ENCODE measurements at regions not wholly inside any gene's neighbourhood (a gene's known extent, or its start where the extent isn't known, plus 50 kb on each side); places are given as distances from the start of the nearest gene placed in this dataset.

- Mint-ChIP-seq H3K4me1 (ENCODE audit: unreplicated experiment) (peaks cover 2% of the 10 kb centered on the region), H3K4me3 (ENCODE audit: unreplicated experiment) (no peak overlapping the region), H3K9me3 (ENCODE audit: unreplicated experiment) (no peaks in the 10 kb centered on the region)
Observed at GRCh38 chr6:144737998-144738397, 452.9 kb downstream of the UTRN start.

DNA sequence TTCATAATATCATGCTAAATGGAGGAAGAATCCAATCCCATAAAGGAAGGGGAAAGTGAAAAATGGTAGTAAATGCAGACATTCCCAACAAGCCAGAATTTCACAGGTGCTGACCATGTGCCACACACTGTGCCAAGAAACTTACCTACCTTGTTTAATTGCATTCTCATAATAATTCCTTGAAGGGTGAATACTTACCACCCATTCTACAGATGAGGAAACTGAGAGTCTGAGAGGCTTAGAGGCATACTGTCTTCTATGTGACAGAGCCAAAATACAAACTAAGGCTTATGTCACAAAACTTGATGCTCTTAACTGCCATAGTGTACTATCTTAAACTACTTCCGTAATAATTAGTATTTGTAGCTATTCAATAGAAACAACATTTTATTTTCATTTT lies 454.7 kb downstream of the UTRN start:
- no peak for DNase-seq (ENCODE audit: extremely low spot score, unreplicated experiment)
- Mint-ChIP-seq H3K4me1 (ENCODE audit: unreplicated experiment) (peaks cover 2% of the 10 kb centered on the region), H3K36me3 (ENCODE audit: unreplicated experiment) (peaks cover 12% of the 10 kb centered on the region), H3K27ac (ENCODE audit: unreplicated experiment) (no peak overlapping the region), H3K27me3 (ENCODE audit: unreplicated experiment) (no peaks in the 10 kb centered on the region), H3K4me3 (ENCODE audit: unreplicated experiment) (no peak overlapping the region), H3K9me3 (ENCODE audit: unreplicated experiment) (no peaks in the 10 kb centered on the region)
- no peak for TF ChIP-seq CTCF (IDR thresholded peaks at IDR 0.05)

More at GRCh38 chr6:144737998-144738397, 452.9 kb downstream of the UTRN start:
- Mint-ChIP-seq H3K27me3 (ENCODE audit: unreplicated experiment) (no peaks in the 10 kb centered on the region), H3K27ac (ENCODE audit: unreplicated experiment) (no peak overlapping the region), H3K36me3 (ENCODE audit: unreplicated experiment) (peaks cover 25% of the 10 kb centered on the region)
- TF ChIP-seq CTCF (IDR thresholded peaks at IDR 0.05): no peak
- no peak for DNase-seq (ENCODE audit: extremely low spot score, unreplicated experiment)

DNA sequence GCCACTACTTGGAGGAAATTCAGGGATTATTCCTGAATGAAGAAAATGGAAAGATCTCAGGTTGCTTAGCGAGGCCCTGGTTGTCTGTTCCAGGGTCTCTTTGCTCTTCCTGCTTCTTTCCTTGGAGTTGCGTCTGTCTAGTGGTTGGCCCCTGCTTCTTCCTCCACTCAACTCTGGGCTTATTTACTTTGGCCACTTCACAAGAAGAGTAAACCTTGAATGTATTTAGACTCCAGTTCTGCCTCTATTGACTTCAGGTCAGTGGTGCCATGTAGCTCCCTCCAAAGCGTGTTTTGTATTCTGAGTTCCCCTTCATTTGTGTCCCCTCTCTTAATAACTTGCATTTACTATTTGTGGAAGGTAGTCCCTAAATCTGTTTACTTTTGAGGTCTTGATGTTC lies 456.5 kb downstream of the UTRN start:
- H3K27me3 Mint-ChIP-seq (ENCODE audit: unreplicated experiment): no peaks in the 10 kb centered on the region
- no peaks in the 10 kb centered on the region for H3K9me3 Mint-ChIP-seq (ENCODE audit: unreplicated experiment)
- no peak for DNase-seq (ENCODE audit: extremely low spot score, unreplicated experiment)
- H3K36me3 Mint-ChIP-seq (ENCODE audit: unreplicated experiment): peaks cover 11% of the 10 kb centered on the region
- no peak for TF ChIP-seq CTCF (IDR thresholded peaks at IDR 0.05)
- no peak overlapping the region for H3K27ac Mint-ChIP-seq (ENCODE audit: unreplicated experiment)
- peaks cover 2% of the 10 kb centered on the region for H3K4me1 Mint-ChIP-seq (ENCODE audit: unreplicated experiment)
- no peak overlapping the region for H3K4me3 Mint-ChIP-seq (ENCODE audit: unreplicated experiment)

GRCh38 chr6:144742779-144743178 lies 457.6 kb downstream of the UTRN start:
- H3K36me3 Mint-ChIP-seq (ENCODE audit: unreplicated experiment): peaks cover 13% of the 10 kb centered on the region
- H3K9me3 Mint-ChIP-seq (ENCODE audit: unreplicated experiment): no peaks in the 10 kb centered on the region
- no peaks in the 10 kb centered on the region for H3K27me3 Mint-ChIP-seq (ENCODE audit: unreplicated experiment)
- peaks cover 7% of the 10 kb centered on the region for H3K4me1 Mint-ChIP-seq (ENCODE audit: unreplicated experiment)
- TF ChIP-seq CTCF (IDR thresholded peaks at IDR 0.05): no peak
- no peak overlapping the region for H3K27ac Mint-ChIP-seq (ENCODE audit: unreplicated experiment)
- H3K4me3 Mint-ChIP-seq (ENCODE audit: unreplicated experiment): no peak overlapping the region
- DNase-seq (ENCODE audit: extremely low spot score, unreplicated experiment): no peak

- H3K4me1 Mint-ChIP-seq (ENCODE audit: unreplicated experiment): peaks cover 7% of the 10 kb centered on the region
- H3K9me3 Mint-ChIP-seq (ENCODE audit: unreplicated experiment): no peaks in the 10 kb centered on the region
- no peaks in the 10 kb centered on the region for H3K27me3 Mint-ChIP-seq (ENCODE audit: unreplicated experiment)
- no peak for DNase-seq (ENCODE audit: extremely low spot score, unreplicated experiment)
- H3K4me3 Mint-ChIP-seq (ENCODE audit: unreplicated experiment): no peak overlapping the region
- TF ChIP-seq CTCF (IDR thresholded peaks at IDR 0.05): no peak
- H3K27ac Mint-ChIP-seq (ENCODE audit: unreplicated experiment): no peak overlapping the region
- peaks cover 23% of the 10 kb centered on the region for H3K36me3 Mint-ChIP-seq (ENCODE audit: unreplicated experiment)
Observed at GRCh38 chr6:144744720-144745119, 459.6 kb downstream of the UTRN start.

Measured in osteocyte (in vitro differentiated cells).